HepG2 (cell line): ENCODE measurements at regions not wholly inside any gene's neighbourhood (a gene's known extent, or its start where the extent isn't known, plus 50 kb on each side); places are given as distances from the start of the nearest gene placed in this dataset.

Experiments used
- ATAC-seq: fragments of 200-7000 bp; cut with Tn5 transposase; 3 replicates; pipeline ENCODE4 v1.9.1; 2020; ENCODE audit warnings: mild to moderate bottlenecking, moderate library complexity
- BruUV-seq: library from RNA; stranded (reverse); fragments of 400-500 nt; replicated peaks from 2 replicates; lab custom pipeline; 2021; lab: Mats Ljungman, UMichigan
- CTCF ChIA-PET: fragments of 300-600 bp; formaldehyde crosslinking; extraction: SDS; loops from one replicate; lab custom pipeline; 2021; ENCODE audit warnings: low total read pairs, inconsistent platforms, low intra/inter-chr PET ratio; lab: Yijun Ruan, JAX
- POLR2A ChIA-PET: fragments of 350-600 bp; sonication (Branson Sonifier 250); formaldehyde crosslinking; loops from one replicate; lab custom pipeline; 2020; ENCODE audit warnings: antibody characterized with exemption, inconsistent platforms; lab: Yijun Ruan, JAX
- DNase-seq: peaks from one replicate; pipeline ENCODE4 v3.0.0-alpha.2; 2015; ENCODE audit warnings: low spot score
- FAIRE-seq: peaks from 3 replicates; lab custom pipeline; 2011; peaks lifted over from hg19 to GRCh38; lab: Jason Lieb, UNC
- H2AFZ ChIP-seq: one replicate; pipeline ENCODE4 v1.6.1; 2011; ENCODE audit warnings: low read length, inconsistent platforms
- H3K27ac ChIP-seq: fragments of 300-600 bp; 3 replicates; pipeline ENCODE4 v1.8.0; 2011; ENCODE audit warnings: mixed run types, mild to moderate bottlenecking, mixed read lengths, low read length, inconsistent platforms; ENCODE audit not compliant: insufficient read depth; ENCODE audit errors: extremely low read length
- H3K27me3 ChIP-seq, 2 experiments: fragments of 200-600 bp in 1 of 2; 2 replicates in 1 of 2; 3 replicates in 1 of 2; pipeline versions ENCODE4 v1.6.0 to v1.8.0; 2011; ENCODE audit warnings: low read length in 2 of 2, mild to moderate bottlenecking in 2 of 2, moderate library complexity in 2 of 2, inconsistent platforms in 1 of 2; ENCODE audit not compliant: insufficient read depth in 2 of 2, control insufficient read depth in 1 of 2
- H3K36me3 ChIP-seq, 2 experiments: fragments of 200-600 bp in 1 of 2; replicated peaks in 1 of 2; 2 replicates in 1 of 2; 3 replicates in 1 of 2; pipeline versions ENCODE4 v1.5.1 to v1.8.0; 2011; ENCODE audit warnings: low read length in 2 of 2, inconsistent platforms in 1 of 2; ENCODE audit not compliant: insufficient read depth in 2 of 2, control insufficient read depth in 1 of 2
- H3K4me1 ChIP-seq: 2 replicates; pipeline ENCODE4 v1.5.1; 2012; ENCODE audit warnings: low read length, inconsistent platforms; ENCODE audit not compliant: insufficient read depth
- H3K4me2 ChIP-seq: 2 replicates; pipeline ENCODE4 v1.6.0; 2011; ENCODE audit warnings: low read depth, low read length, inconsistent platforms
- H3K4me3 ChIP-seq, 3 experiments: fragments of 200-600 bp in 1 of 3; sonication (generic), shearing (Covaris generic) in 1 of 3; replicated peaks in 1 of 3; 2 replicates each; pipeline ENCODE4 v1.5.1; 2011 to 2016; ENCODE audit warnings: low read length in 3 of 3, inconsistent platforms in 2 of 3, low read depth in 2 of 3, mild to moderate bottlenecking in 2 of 3, control low read depth in 1 of 3, mixed read lengths in 1 of 3; ENCODE audit not compliant: insufficient read depth in 1 of 3
- H3K79me2 ChIP-seq: one replicate; pipeline ENCODE4 v1.6.1; 2011; ENCODE audit warnings: low read length, inconsistent platforms; ENCODE audit not compliant: insufficient read depth
- H3K9ac ChIP-seq: 2 replicates; pipeline ENCODE4 v1.6.0; 2011; ENCODE audit warnings: mild to moderate bottlenecking, low read depth, low read length, inconsistent platforms; ENCODE audit not compliant: insufficient read depth
- H3K9me3 ChIP-seq: 2 replicates; pipeline ENCODE4 v1.5.1; 2012; ENCODE audit warnings: mild to moderate bottlenecking, low read length
- H4K20me1 ChIP-seq: 2 replicates; pipeline ENCODE4 v1.6.0; 2011; ENCODE audit warnings: inconsistent platforms, mild to moderate bottlenecking, low read length, moderate library complexity; ENCODE audit not compliant: insufficient read depth
- AGO1 ChIP-seq: fragments of 200-400 bp; formaldehyde crosslinking; IDR thresholded peaks from 2 replicates; pipeline ENCODE4 v1.6.1; 2017; ENCODE audit warnings: mild to moderate bottlenecking, low read depth, low read length, moderate library complexity; ENCODE audit not compliant: poor library complexity, severe bottlenecking
- ATF5 ChIP-seq: sonication (generic); formaldehyde crosslinking; IDR thresholded peaks from 2 replicates; pipeline ENCODE4 v1.4.0; 2020; ENCODE audit warnings: mild to moderate bottlenecking, low read depth, missing genetic modification reagents
- DNMT3B ChIP-seq: conservative IDR thresholded peaks from 2 replicates; pipeline ENCODE4 v1.6.1; 2016; ENCODE audit warnings: missing biosample characterization, control low read depth
- JUND ChIP-seq: sonication (generic); formaldehyde crosslinking; IDR thresholded peaks from 2 replicates; pipeline ENCODE4 v1.8.0; 2022; ENCODE audit warnings: mild to moderate bottlenecking, missing genetic modification reagents
- NFIC ChIP-seq: IDR thresholded peaks from 2 replicates; pipeline ENCODE4 v1.6.1; 2012; ENCODE audit warnings: mild to moderate bottlenecking, low read length, inconsistent platforms
- NR2F6 ChIP-seq, 2 experiments: IDR thresholded peaks; 2 replicates each; pipeline ENCODE4 v1.6.1; 2016; ENCODE audit warnings: antibody characterized with exemption in 1 of 2, mild to moderate bottlenecking in 1 of 2
- PITX1 ChIP-seq: sonication (generic); formaldehyde crosslinking; IDR thresholded peaks from 2 replicates; pipeline ENCODE4 v1.5.1; 2020; ENCODE audit warnings: mild to moderate bottlenecking, missing genetic modification reagents
- TFE3 ChIP-seq: IDR thresholded peaks from 2 replicates; pipeline ENCODE4 v1.6.1; 2016
- ZNF142 ChIP-seq: sonication (generic); formaldehyde crosslinking; IDR thresholded peaks from 2 replicates; pipeline ENCODE4 v1.4.0; 2020; ENCODE audit warnings: missing genetic modification reagents
- ZNF781 ChIP-seq: sonication (generic); formaldehyde crosslinking; IDR thresholded peaks from 2 replicates; pipeline ENCODE4 v1.5.1; 2020; ENCODE audit warnings: borderline replicate concordance, mild to moderate bottlenecking, missing genetic modification reagents; ENCODE audit errors: not compliant biosample characterization
- WGBS: methylation state at CpG from one replicate; pipeline ENCODE4 v1.1.6; 2017; ENCODE audit warnings: low lambda C conversion rate; 5-methylcytosine and 5-hydroxymethylcytosine counted together
- in situ Hi-C: cut with HindIII; loops from 2 replicates; pipeline ENCODE4 v1.10.0; 2017; ENCODE audit warnings: low pct_unique_long_range_greater_than_20kb; ENCODE audit not compliant: extremely low pct_ligation_motif_present
- intact Hi-C: fragments of 100-400 bp; cut with micrococcal nuclease; formaldehyde crosslinking; loops from one replicate; pipeline ENCODE4 v1.10.0; 2022; ENCODE audit not compliant: unreplicated experiment

- TF ChIP-seq DNMT3B (CRISPR knock-in tag) (no peak), ZNF142 (CRISPR knock-in tag) (no peak), AGO1 (no peak)
These were observed 148.9 kb upstream of the CTTNBP2NL start (continued) for GRCh38 chr1:112247036-112247597.

GRCh38 chr1:112247961-112248360 is 148.1 kb upstream of the CTTNBP2NL start:
- WGBS: 0% methylated on average over 2 of the region's 2 CpGs
- no peak overlapping the region for H3K4me2 ChIP-seq
- no peaks in the 10 kb centered on the region for H4K20me1 ChIP-seq
- intact Hi-C loops (no loop called here), in situ Hi-C loops (no loop called here)
- no peaks in the 10 kb centered on the region for H3K79me2 ChIP-seq
- no peak overlapping the region for H2AFZ ChIP-seq
- DNase-seq: no peak
- no peaks in the 10 kb centered on the region for H3K4me1 ChIP-seq
- ATAC-seq: no peak
- H3K9me3 ChIP-seq: no peaks in the 10 kb centered on the region
- H3K4me3 ChIP-seq: no peak overlapping the region
- TF ChIP-seq JUND (CRISPR knock-in tag) (no peak), ATF5 (CRISPR knock-in tag) (no peak), PITX1 (CRISPR knock-in tag) (no peak), TFE3 (CRISPR knock-in tag) (no peak), NR2F6 (IDR thresholded peaks at IDR 0.05) (no peak), NR2F6 (CRISPR knock-in tag; IDR thresholded peaks at IDR 0.05) (no peak), NFIC (no peak), ZNF781 (CRISPR knock-in tag) (no peak)
- H3K27ac ChIP-seq: no peak overlapping the region
- ChIA-PET POLR2A (no interaction called here), CTCF (no interaction called here)
- H3K9ac ChIP-seq: no peak overlapping the region
- BruUV-seq: no TSS peak
- H3K27me3 ChIP-seq: no peaks in the 10 kb centered on the region; a peak in 1 of 5 replicates
- FAIRE-seq: no peak
- H3K36me3 ChIP-seq: no peaks in the 10 kb centered on the region
